Activated T-cell treated with anti-CD3 and anti-CD28 coated beads, Interleukin-2, amount 50 U/mL, for 72 hours (primary cell): ENCODE measurements at regions not wholly inside any gene's neighbourhood (a gene's known extent, or its start where the extent isn't known, plus 50 kb on each side); places are given as distances from the start of the nearest gene placed in this dataset.

Experiments
- ATAC-seq, 2 donors: fragments of 150-1000 bp; cut with Tn5 transposase; replicated peaks in 1 of 2; 2 replicates each; pipeline ENCODE4 v1.10.0; 2021; ENCODE audit warnings: moderate library complexity in 2 of 2, mild to moderate bottlenecking in 1 of 2
- DNase-seq, 2 donors: peaks; one replicate each; pipeline ENCODE4 v3.0.0; 2021 to 2022; ENCODE audit warnings: mixed read lengths in 1 of 2
- H3K27ac Mint-ChIP-seq: one replicate; pipeline ENCODE4 v1.8.0; 2022; ENCODE audit warnings: mild to moderate bottlenecking, moderate library complexity, mixed read lengths
- H3K27me3 Mint-ChIP-seq: one replicate; pipeline ENCODE4 v1.8.0; 2022; ENCODE audit warnings: low read depth, mixed read lengths
- H3K36me3 Mint-ChIP-seq, 2 donors: one replicate each; pipeline ENCODE4 v1.8.0; 2022; ENCODE audit warnings: mixed read lengths in 2 of 2, mild to moderate bottlenecking in 1 of 2; ENCODE audit not compliant: insufficient read depth in 2 of 2
- H3K4me1 Mint-ChIP-seq: one replicate; pipeline ENCODE4 v1.8.0; 2022; ENCODE audit warnings: low read depth, mixed read lengths
- H3K4me3 Mint-ChIP-seq, 2 donors: one replicate each; pipeline ENCODE4 v1.8.0; 2022; ENCODE audit warnings: mild to moderate bottlenecking in 2 of 2, mixed read lengths in 2 of 2, moderate library complexity in 2 of 2
- H3K9me3 Mint-ChIP-seq, 2 donors: one replicate each; pipeline ENCODE4 v1.8.0; 2022; ENCODE audit warnings: mixed read lengths in 2 of 2

DNA sequence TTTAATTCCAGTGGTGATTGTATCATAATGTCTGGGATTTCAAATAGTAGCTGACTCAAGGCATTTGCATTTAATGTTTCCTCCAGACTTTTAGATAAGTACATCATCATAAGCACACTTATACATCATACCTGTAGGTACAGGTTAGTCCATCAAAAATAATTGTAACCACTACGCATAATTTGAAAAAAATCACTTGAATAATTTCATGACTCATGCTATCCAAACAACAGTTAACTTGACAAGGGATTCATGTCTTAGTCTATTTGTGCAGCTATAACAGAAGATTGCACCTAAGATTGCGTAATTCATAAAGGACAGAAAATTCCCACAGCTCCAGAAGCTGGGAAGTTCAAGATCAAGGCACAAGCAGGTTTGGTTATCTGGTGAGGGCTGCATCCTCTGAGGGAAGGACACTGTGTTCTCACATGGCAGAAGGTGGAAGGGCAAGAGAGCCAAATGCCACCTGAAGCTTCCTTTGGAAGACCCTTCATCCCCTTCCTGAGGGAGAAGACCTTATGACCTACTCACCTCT, 801.7 kb upstream of the BRINP3 start:
- H3K4me1 Mint-ChIP-seq, result no peaks in the 10 kb centered on the region
- no peak for DNase-seq
- H3K4me3 Mint-ChIP-seq, result no peak overlapping the region
- H3K27me3 Mint-ChIP-seq, result no peaks in the 10 kb centered on the region
- H3K9me3 Mint-ChIP-seq, result peaks cover 8 to 13% of the 10 kb centered on the region in 2 donors
- no peak for ATAC-seq
- H3K36me3 Mint-ChIP-seq, result peaks cover 0 to 3% of the 10 kb centered on the region in 2 donors
- H3K27ac Mint-ChIP-seq, result no peak overlapping the region

DNA sequence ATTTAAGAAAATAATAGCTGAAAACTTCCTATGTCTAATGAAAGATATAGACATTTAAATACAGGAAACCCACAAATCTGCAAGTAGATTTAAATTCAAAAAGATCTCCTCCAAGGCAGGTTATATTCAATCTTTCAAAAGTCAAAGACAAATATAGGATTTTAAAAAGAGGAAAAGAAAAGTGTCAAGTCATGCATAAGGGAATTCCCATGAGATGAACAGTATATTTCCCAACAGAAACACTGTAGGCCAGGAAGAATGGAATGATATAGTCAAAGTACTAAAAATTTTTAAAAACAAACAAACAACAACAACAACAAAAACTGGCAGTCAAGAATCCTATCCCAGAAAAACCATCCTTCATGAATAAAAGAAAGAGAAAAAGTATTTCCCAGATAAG, 806.5 kb upstream of the BRINP3 start:
- Mint-ChIP-seq H3K9me3 (peaks cover 6 to 11% of the 10 kb centered on the region in 2 donors), H3K27me3 (no peaks in the 10 kb centered on the region), H3K4me1 (no peaks in the 10 kb centered on the region), H3K27ac (no peak overlapping the region), H3K36me3 (peaks cover 0 to 3% of the 10 kb centered on the region in 2 donors), H3K4me3 (no peak overlapping the region)
- no peak for ATAC-seq
- no peak for DNase-seq

DNA sequence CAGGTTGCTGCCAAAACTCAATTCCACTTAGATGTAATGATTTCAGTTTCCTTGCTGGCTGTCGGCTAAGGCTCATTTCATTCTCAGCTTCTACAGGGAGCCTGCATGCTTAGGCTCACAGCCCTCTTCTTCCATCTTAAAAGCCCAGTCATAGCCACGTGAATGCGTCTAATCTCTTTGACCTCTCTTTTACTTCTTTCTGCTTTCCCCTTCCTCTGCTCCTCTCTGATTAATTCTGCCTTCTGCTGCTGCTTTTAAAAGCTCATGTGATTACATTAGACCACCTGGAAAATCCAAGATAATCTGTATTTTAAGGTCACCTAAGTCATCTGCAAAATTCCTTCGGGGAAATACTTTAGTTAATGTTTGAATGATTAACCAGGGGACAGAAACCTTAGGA, 812.8 kb upstream of the BRINP3 start:
- Mint-ChIP-seq H3K27ac (no peak overlapping the region), H3K4me3 (no peak overlapping the region), H3K4me1 (no peaks in the 10 kb centered on the region), H3K27me3 (no peaks in the 10 kb centered on the region), H3K36me3 (no peaks in the 10 kb centered on the region), H3K9me3 (peaks cover 0 to 2% of the 10 kb centered on the region in 2 donors)
- ATAC-seq (no peak), DNase-seq (no peak)

DNA sequence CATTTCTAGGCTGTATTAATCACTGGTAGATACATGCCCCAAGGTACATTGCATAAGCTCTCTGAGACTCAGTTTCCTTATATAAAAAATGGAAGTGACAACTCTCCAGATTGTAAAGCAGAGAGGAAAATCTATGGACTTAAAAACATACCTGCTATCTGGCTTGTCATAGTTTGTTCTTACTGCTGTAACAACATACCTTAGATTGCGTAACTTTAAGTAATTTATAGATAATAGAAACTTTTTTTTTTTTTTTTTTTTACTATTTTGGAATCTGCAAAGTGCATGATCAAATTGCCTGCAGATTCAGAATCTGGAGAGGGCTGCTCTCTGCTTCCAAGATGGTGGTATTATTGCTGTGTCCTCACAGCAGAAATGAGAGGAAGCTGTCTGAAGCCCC, 827.7 kb upstream of the BRINP3 start:
- H3K4me3 Mint-ChIP-seq, result no peak overlapping the region
- DNase-seq (no peak), ATAC-seq (no peak)
- H3K27ac Mint-ChIP-seq, result no peak overlapping the region
- H3K27me3 Mint-ChIP-seq, result no peaks in the 10 kb centered on the region
- peaks cover 0 to 2% of the 10 kb centered on the region in 2 donors for H3K36me3 Mint-ChIP-seq
- H3K9me3 Mint-ChIP-seq, result peaks cover 10 to 16% of the 10 kb centered on the region in 2 donors
- no peaks in the 10 kb centered on the region for H3K4me1 Mint-ChIP-seq

DNA sequence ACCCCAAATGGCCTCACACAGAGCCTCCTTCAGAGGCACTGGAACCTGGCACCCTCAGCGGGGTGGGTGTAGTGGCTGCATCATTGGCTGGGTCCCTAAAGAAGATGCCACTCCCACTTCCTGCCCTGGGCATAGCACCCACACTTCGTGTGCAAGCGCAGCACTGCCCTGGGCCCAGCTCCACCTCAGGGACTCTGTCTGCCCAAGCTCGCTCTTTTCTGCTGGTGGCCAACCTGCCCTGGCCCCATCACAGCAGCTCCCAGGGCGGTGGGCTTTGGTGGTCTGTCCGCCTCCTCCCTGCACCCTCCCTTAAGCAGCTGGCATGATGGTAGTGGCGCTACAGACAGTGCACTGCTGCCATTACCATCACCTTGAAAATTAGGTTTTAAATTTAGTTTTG, 829.3 kb upstream of the BRINP3 start:
- no peaks in the 10 kb centered on the region for H3K4me1 Mint-ChIP-seq
- peaks cover 0 to 2% of the 10 kb centered on the region in 2 donors for H3K36me3 Mint-ChIP-seq
- no peak overlapping the region for H3K4me3 Mint-ChIP-seq
- H3K9me3 Mint-ChIP-seq, result peaks cover 11 to 13% of the 10 kb centered on the region in 2 donors
- ATAC-seq (no peak), DNase-seq (no peak)
- H3K27me3 Mint-ChIP-seq, result no peaks in the 10 kb centered on the region
- H3K27ac Mint-ChIP-seq, result no peak overlapping the region

DNA sequence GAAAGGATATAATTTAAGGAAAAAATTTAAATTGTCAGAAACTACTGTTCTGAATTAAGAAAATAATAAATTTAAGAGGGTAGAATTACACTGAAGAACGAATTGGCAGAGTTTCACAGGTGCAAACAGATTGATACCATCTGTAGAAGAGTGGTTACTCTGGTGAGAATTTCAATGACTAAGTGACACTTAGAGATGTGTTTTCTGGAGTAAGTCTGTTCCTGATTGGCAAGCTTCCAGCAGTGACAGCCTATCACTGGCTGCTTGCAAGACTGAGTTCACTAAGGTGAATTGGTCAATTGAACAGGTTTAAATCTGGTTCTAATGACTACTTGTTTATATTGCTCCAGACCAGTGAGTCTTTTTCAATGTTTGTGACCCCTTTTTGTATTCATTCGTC, 838.2 kb upstream of the RGS18 start:
- no peak for DNase-seq
- H3K4me1 Mint-ChIP-seq, result no peaks in the 10 kb centered on the region
- H3K4me3 Mint-ChIP-seq, result no peak overlapping the region
- H3K36me3 Mint-ChIP-seq, result no peaks in the 10 kb centered on the region
- no peak for ATAC-seq
- H3K27me3 Mint-ChIP-seq, result no peaks in the 10 kb centered on the region
- peaks cover 0 to 2% of the 10 kb centered on the region in 2 donors for H3K9me3 Mint-ChIP-seq
- no peak overlapping the region for H3K27ac Mint-ChIP-seq

DNA sequence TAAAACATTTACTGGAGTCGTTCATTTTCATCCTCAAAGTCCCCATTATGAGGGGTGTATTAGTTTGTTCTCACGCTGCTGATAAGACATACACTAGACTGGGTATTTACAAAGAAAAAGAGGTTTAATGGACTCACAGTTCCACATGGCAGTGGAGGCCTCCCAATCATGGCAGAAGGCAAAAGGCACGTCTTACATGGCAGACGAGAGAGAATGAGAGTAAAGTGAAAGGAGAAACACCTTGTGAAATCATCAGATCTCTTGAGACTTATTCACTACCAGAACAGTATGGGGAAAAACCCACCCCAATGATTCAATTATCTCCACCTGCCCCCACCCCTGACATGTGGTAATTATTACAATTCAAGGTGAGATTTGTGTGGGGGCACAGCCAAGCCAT, 830.4 kb upstream of the RGS18 start:
- no peak for ATAC-seq
- H3K4me1 Mint-ChIP-seq, result no peaks in the 10 kb centered on the region
- H3K36me3 Mint-ChIP-seq, result no peaks in the 10 kb centered on the region
- H3K27ac Mint-ChIP-seq, result no peak overlapping the region
- H3K9me3 Mint-ChIP-seq, result peaks cover 3 to 5% of the 10 kb centered on the region in 2 donors
- no peak overlapping the region for H3K4me3 Mint-ChIP-seq
- H3K27me3 Mint-ChIP-seq, result no peaks in the 10 kb centered on the region
- no peak for DNase-seq

DNA sequence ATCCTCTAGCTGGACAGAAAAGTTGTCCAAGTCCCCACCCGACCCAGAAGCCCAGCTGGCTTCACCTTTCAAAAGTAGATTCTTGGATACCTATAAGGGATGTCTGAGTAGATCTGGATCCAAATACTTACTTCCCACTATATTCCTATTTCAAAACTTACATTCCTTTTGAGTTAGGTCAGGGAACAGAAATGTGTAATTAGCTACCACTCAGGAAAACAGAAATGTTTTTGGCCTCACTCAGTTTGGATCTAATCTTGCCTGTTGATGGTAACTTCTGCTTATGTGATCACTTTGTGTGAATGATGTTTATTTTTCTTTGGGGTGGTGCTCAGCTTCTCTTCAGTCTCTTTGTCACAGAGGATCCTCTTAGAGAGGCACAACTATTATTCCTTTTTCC, 814.4 kb upstream of the RGS18 start:
- H3K36me3 Mint-ChIP-seq, result no peaks in the 10 kb centered on the region
- H3K4me1 Mint-ChIP-seq, result no peaks in the 10 kb centered on the region
- H3K9me3 Mint-ChIP-seq, result peaks cover 6 to 9% of the 10 kb centered on the region in 2 donors
- ATAC-seq (no peak), DNase-seq (no peak)
- no peak overlapping the region for H3K27ac Mint-ChIP-seq
- H3K27me3 Mint-ChIP-seq, result no peaks in the 10 kb centered on the region
- no peak overlapping the region for H3K4me3 Mint-ChIP-seq

DNA sequence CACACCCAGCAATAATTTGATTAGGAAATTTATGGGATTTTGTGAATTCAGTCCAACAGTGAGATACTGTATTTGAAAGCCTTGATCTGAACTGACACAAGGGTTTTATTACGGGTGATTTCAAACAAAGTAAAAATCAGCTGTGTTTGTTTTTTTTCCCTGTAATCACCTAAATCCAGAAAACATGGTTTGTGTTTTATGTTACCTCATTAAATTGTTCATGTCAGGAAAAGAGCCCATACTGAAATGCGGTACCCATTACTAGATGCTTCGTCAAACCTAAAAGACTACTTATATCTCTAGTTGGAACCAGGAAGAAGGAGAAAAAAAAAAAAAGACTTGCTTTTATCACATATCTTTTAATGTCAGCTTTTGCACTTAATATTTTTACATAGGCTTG, 811.9 kb upstream of the RGS18 start:
- Mint-ChIP-seq H3K4me3 (no peak overlapping the region), H3K27me3 (no peaks in the 10 kb centered on the region), H3K9me3 (peaks cover 6 to 7% of the 10 kb centered on the region in 2 donors), H3K27ac (no peak overlapping the region), H3K4me1 (no peaks in the 10 kb centered on the region), H3K36me3 (no peaks in the 10 kb centered on the region)
- DNase-seq, result no peak
- no peak for ATAC-seq

DNA sequence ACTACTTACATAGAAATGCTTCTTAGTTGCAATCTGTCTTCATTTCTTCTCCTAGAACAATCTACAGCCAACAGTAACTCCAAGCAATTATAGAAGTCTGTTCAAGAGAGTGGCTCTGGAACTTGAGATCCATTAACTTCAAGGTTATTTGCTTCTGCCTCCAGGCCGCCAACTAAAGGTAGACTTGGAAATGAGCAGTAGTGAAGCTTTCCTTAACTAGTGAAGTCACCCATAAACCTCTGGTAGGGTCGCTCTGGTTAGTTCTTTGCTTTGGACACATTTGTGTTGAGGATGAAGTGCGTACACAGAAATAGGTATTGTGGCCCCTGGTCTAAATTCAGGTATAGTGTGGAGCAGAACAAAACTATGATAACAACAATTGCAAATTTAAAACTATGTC, 809.9 kb upstream of the RGS18 start:
- H3K4me3 Mint-ChIP-seq, result no peak overlapping the region
- H3K27ac Mint-ChIP-seq, result no peak overlapping the region
- no peaks in the 10 kb centered on the region for H3K36me3 Mint-ChIP-seq
- DNase-seq (no peak), ATAC-seq (no peak)
- no peaks in the 10 kb centered on the region for H3K4me1 Mint-ChIP-seq
- H3K9me3 Mint-ChIP-seq, result peaks cover 4 to 7% of the 10 kb centered on the region in 2 donors
- no peaks in the 10 kb centered on the region for H3K27me3 Mint-ChIP-seq

DNA sequence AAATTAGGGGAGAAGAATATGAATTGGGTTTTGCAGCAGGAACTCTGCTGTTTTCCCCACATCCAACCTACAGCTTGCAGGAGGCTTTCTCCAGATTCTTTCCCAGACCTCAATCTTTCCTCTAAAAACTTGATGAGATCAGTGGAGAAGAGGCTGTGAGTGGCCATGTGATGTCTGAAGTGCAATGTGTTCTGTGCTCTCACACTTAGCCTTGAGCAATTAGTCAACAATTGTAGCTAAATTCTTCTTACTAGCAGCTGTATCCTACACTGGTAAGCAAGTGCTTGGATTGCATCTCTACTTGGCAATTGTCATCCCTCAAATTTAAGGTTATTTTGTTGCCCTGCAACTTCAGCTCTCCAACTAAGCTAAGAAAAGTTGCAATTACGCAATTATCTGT, 807.3 kb upstream of the RGS18 start:
- Mint-ChIP-seq H3K36me3 (no peaks in the 10 kb centered on the region), H3K27me3 (no peaks in the 10 kb centered on the region), H3K4me3 (no peak overlapping the region), H3K9me3 (peaks cover 6 to 9% of the 10 kb centered on the region in 2 donors), H3K4me1 (no peaks in the 10 kb centered on the region), H3K27ac (no peak overlapping the region)
- ATAC-seq (no peak), DNase-seq (no peak)

DNA sequence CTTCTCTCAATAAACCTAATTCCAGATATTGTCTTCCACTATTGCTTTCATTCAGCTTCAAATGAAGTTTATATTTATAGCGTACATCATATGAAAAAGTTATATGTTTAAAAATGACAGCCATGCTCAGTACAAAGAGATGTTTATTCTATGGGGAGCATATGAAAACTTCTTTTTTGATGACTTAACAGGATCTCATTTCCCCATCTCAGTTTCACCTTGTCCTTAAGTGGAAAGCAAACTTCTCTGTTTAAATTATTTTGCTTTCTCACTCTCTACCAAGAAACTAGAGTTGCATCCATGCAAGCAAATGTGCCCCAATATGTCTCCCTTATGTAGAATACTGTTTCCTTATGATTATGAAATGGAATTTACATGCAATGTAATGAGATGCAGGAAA, 799.5 kb upstream of the RGS18 start:
- H3K27me3 Mint-ChIP-seq, result no peaks in the 10 kb centered on the region
- no peak overlapping the region for H3K27ac Mint-ChIP-seq
- peaks cover 11 to 18% of the 10 kb centered on the region in 2 donors for H3K9me3 Mint-ChIP-seq
- ATAC-seq, result no peak
- no peaks in the 10 kb centered on the region for H3K4me1 Mint-ChIP-seq
- DNase-seq, result no peak
- H3K36me3 Mint-ChIP-seq, result no peaks in the 10 kb centered on the region
- no peak overlapping the region for H3K4me3 Mint-ChIP-seq

DNA sequence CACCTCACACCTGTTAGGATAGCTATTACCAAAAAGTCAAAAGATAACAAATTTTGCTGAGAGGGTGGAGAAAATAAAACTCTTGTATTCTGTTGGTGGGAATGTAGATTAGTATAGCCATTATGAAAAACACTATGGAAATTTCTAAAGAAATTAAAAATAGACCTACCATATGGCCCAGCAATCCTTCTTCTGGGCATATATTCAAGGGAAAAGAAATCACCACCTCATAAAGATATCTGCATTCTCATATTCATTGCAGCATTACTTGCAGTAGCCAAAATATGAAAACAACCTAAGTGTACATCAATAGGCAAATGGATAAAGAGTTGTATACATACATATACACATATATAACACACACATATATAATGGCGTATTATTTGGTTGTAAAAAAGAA, 791.6 kb upstream of the RGS18 start:
- Mint-ChIP-seq H3K4me1 (no peaks in the 10 kb centered on the region), H3K27ac (no peak overlapping the region), H3K4me3 (no peak overlapping the region), H3K27me3 (no peaks in the 10 kb centered on the region), H3K36me3 (peaks cover 0 to 2% of the 10 kb centered on the region in 2 donors), H3K9me3 (peaks cover 13 to 18% of the 10 kb centered on the region in 2 donors)
- DNase-seq, result no peak
- ATAC-seq, result no peak

DNA sequence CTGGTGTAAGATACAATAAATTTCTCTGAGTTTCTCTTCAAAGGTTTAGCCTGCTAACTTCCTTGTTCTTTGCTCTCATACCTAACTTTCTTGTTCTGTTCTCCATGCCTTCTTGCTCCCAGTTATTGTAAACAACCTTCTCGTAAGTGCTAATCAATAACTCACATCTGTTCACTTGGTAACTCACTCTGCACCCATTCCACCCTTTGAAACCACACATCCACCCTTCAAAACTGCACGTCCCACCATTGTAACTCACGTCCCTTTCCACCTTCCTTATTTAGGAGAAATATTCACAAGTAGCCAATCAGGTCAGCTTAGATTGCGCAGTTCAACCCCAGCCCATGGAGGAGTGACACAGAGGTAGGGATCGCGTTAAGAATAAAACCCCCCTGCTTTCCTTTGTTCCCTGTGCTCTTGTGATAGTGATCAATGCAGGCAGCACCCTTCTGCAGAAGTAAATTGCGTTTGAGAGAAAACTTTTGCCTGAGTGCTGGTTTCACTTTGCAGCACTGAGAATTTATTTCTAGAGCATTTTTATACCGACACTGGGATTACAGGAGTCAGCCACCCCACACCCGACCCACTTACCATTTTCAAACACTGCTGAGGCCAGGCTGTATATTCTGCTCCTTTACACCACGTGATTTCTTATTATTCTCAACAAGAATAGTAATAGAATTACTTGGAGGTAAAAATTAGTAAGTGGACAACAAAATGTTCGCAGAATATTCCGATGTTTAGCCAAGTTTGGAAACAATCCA, 789.2 kb upstream of the RGS18 start:
- Mint-ChIP-seq H3K27ac (no peak overlapping the region), H3K4me3 (no peak overlapping the region), H3K4me1 (no peaks in the 10 kb centered on the region), H3K36me3 (peaks cover 0 to 2% of the 10 kb centered on the region in 2 donors), H3K27me3 (no peaks in the 10 kb centered on the region), H3K9me3 (peaks cover 7 to 12% of the 10 kb centered on the region in 2 donors)
- ATAC-seq, result no peak
- no peak for DNase-seq
